Mucosa of gallbladder (tissue), 1 donor: ENCODE measurements at regions not wholly inside any gene's neighbourhood (a gene's known extent, or its start where the extent isn't known, plus 50 kb on each side); places are given as distances from the start of the nearest gene placed in this dataset.

Source experiments
- DNase-seq: peaks from one replicate; pipeline ENCODE4 v3.0.0-alpha.2; 2020; ENCODE audit warnings: low spot score
- donor health status: DM: no; HTN: no; CAD: no.

GRCh38 chr13:99027661-99028425 lies 50.0 kb upstream of the DOCK9 start:
- no peak for DNase-seq

- DNase-seq = no peak
Observed at GRCh38 chr13:99028890-99029289, 51.0 kb upstream of the DOCK9 start.

GRCh38 chr13:99029576-99029975 lies 51.7 kb upstream of the DOCK9 start:
- DNase-seq = no peak

- no peak for DNase-seq
Observed at GRCh38 chr13:99030326-99030725, 52.5 kb upstream of the DOCK9 start.

- peak; percentile 67 for DNase-seq
Observed at GRCh38 chr13:99031832-99032231, 54.0 kb upstream of the DOCK9 start.

- DNase-seq = no peak
Observed at GRCh38 chr13:99033814-99034213, 56.0 kb upstream of the DOCK9 start.

GRCh38 chr13:99034333-99035085 lies 56.6 kb upstream of the DOCK9 start:
- no peak for DNase-seq

- DNase-seq = no peak
Observed at GRCh38 chr13:99035715-99036114, 57.9 kb upstream of the DOCK9 start.

- no peak for DNase-seq
Observed at GRCh38 chr13:99037756-99038155, 59.9 kb upstream of the DOCK9 start.

- no peak for DNase-seq
Observed at GRCh38 chr13:99039718-99040280, 61.9 kb upstream of the DOCK9 start.

- DNase-seq = no peak
Observed at GRCh38 chr13:99040536-99041131, 62.8 kb upstream of the DOCK9 start.

- DNase-seq = no peak
Observed at GRCh38 chr13:99041337-99041736, 63.5 kb upstream of the DOCK9 start.

- DNase-seq = no peak
Observed at GRCh38 chr13:99041788-99042187, 63.9 kb upstream of the DOCK9 start.

GRCh38 chr13:99042521-99043250 lies 64.8 kb upstream of the DOCK9 start:
- no peak for DNase-seq

GRCh38 chr13:99043831-99044231 lies 66.0 kb upstream of the DOCK9 start:
- no peak for DNase-seq

- no peak for DNase-seq
Observed at GRCh38 chr13:99044764-99045163, 66.9 kb upstream of the DOCK9 start.

GRCh38 chr13:99045396-99045795 lies 67.5 kb upstream of the DOCK9 start:
- DNase-seq = no peak

GRCh38 chr13:99046851-99047250 lies 69.0 kb upstream of the DOCK9 start:
- no peak for DNase-seq

GRCh38 chr13:99050983-99051488 lies 73.2 kb upstream of the DOCK9 start:
- DNase-seq = no peak

GRCh38 chr13:99051768-99052455 lies 74.0 kb upstream of the DOCK9 start:
- no peak for DNase-seq

- no peak for DNase-seq
Observed at GRCh38 chr13:99053636-99054233, 75.9 kb upstream of the DOCK9 start.
